Keratinocyte (primary cell): ENCODE measurements at regions not wholly inside any gene's neighbourhood (a gene's known extent, or its start where the extent isn't known, plus 50 kb on each side); places are given as distances from the start of the nearest gene placed in this dataset.

Source experiments
- DNase-seq: peaks from one replicate; pipeline ENCODE4 v3.0.0-alpha.2; 2011; ENCODE audit warnings: low read depth, missing footprints, low spot score
- FAIRE-seq: peaks from 2 replicates; lab custom pipeline; 2011; peaks lifted over from hg19 to GRCh38; lab: Jason Lieb, UNC
- H2AFZ ChIP-seq: 2 replicates; pipeline ENCODE4 v1.6.0; 2012; ENCODE audit warnings: low read length, control low read depth, inconsistent platforms; ENCODE audit not compliant: control insufficient read depth
- H3K27ac ChIP-seq: 2 replicates; pipeline ENCODE4 v1.5.1; 2011; ENCODE audit warnings: low read length; ENCODE audit not compliant: control insufficient read depth, insufficient read depth
- H3K27me3 ChIP-seq: 3 replicates; pipeline ENCODE4 v1.6.0; 2011; ENCODE audit warnings: low read length; ENCODE audit not compliant: control insufficient read depth, insufficient read depth; ENCODE audit errors: extremely low read depth
- H3K36me3 ChIP-seq, 2 experiments: 2 replicates in 1 of 2; 3 replicates in 1 of 2; pipeline ENCODE4 v1.5.1; 2011; ENCODE audit warnings: low read length in 2 of 2, mild to moderate bottlenecking in 1 of 2; ENCODE audit not compliant: control insufficient read depth in 2 of 2, insufficient read depth in 2 of 2; ENCODE audit errors: extremely low read depth in 1 of 2
- H3K4me1 ChIP-seq: 3 replicates; pipeline ENCODE4 v1.5.1; 2011; ENCODE audit warnings: low read length; ENCODE audit not compliant: control insufficient read depth, insufficient read depth; ENCODE audit errors: extremely low read depth
- H3K4me2 ChIP-seq: 3 replicates; pipeline ENCODE4 v1.6.0; 2011; ENCODE audit warnings: low read depth, low read length; ENCODE audit not compliant: control insufficient read depth, insufficient read depth; ENCODE audit errors: extremely low read depth
- H3K4me3 ChIP-seq, 3 experiments: fragments of 200-600 bp in 1 of 3; sonication (generic) in 1 of 3; 2 replicates in 2 of 3; 3 replicates in 1 of 3; pipeline ENCODE4 v1.5.1; 2011 to 2016; ENCODE audit warnings: low read length in 3 of 3, mild to moderate bottlenecking in 3 of 3, control low read depth in 2 of 3, inconsistent platforms in 1 of 3, low read depth in 1 of 3, mixed read lengths in 1 of 3, mixed run types in 1 of 3, moderate library complexity in 1 of 3; ENCODE audit not compliant: control insufficient read depth in 2 of 3, insufficient read depth in 2 of 3; ENCODE audit errors: extremely low read depth in 1 of 3
- H3K79me2 ChIP-seq: 2 replicates; pipeline ENCODE4 v1.6.0; 2012; ENCODE audit warnings: low read length; ENCODE audit not compliant: control insufficient read depth, insufficient read depth
- H3K9ac ChIP-seq: 3 replicates; pipeline ENCODE4 v1.6.0; 2011; ENCODE audit warnings: low read length; ENCODE audit not compliant: control insufficient read depth, insufficient read depth; ENCODE audit errors: extremely low read depth
- H3K9me1 ChIP-seq: 3 replicates; pipeline ENCODE4 v1.6.0; 2011; ENCODE audit warnings: low read length; ENCODE audit not compliant: control insufficient read depth, insufficient read depth; ENCODE audit errors: extremely low read depth
- H3K9me3 ChIP-seq: 2 replicates; pipeline ENCODE4 v1.5.1; 2012; ENCODE audit warnings: low read depth, low read length; ENCODE audit not compliant: control insufficient read depth
- H4K20me1 ChIP-seq: 3 replicates; pipeline ENCODE4 v1.6.0; 2011; ENCODE audit warnings: low read length; ENCODE audit not compliant: control insufficient read depth, insufficient read depth; ENCODE audit errors: extremely low read depth
- CTCF ChIP-seq, 3 experiments: IDR thresholded peaks in 1 of 3; conservative IDR thresholded peaks in 1 of 3; optimal IDR thresholded peaks in 1 of 3; 2 replicates in 2 of 3; 3 replicates in 1 of 3; pipeline versions ENCODE3 to v1.5.1; 2011; ENCODE audit warnings: low read length in 3 of 3, mild to moderate bottlenecking in 3 of 3, moderate library complexity in 2 of 3, control low read depth in 1 of 3, inconsistent platforms in 1 of 3; ENCODE audit not compliant: insufficient read depth in 2 of 3; ENCODE audit errors: extremely low read depth in 1 of 3
- EZH2 ChIP-seq: IDR thresholded peaks from one replicate; pipeline ENCODE4 v1.6.1; 2012; ENCODE audit warnings: inconsistent platforms, mild to moderate bottlenecking, low read length, moderate library complexity
- dilution Hi-C: fragments of 300-500 bp; cut with MboI; formaldehyde crosslinking; loops from one replicate; pipeline ENCODE4 v1.7.0; 2020; ENCODE audit warnings: low sequenced_read_pairs; ENCODE audit not compliant: extremely low pct_ligation_motif_present

GRCh38 chr14:84804895-84805294 is 725.0 kb upstream of the FLRT2 start:
- Histone ChIP-seq H3K4me3 (no peak overlapping the region), H3K36me3 (no peaks in the 10 kb centered on the region), H3K27ac (no peak overlapping the region), H3K27me3 (no peaks in the 10 kb centered on the region), H4K20me1 (no peaks in the 10 kb centered on the region), H3K9me1 (no peaks in the 10 kb centered on the region), H2AFZ (no peak overlapping the region), H3K4me1 (peaks cover 13% of the 10 kb centered on the region), H3K9ac (no peak overlapping the region), H3K9me3 (no peaks in the 10 kb centered on the region), H3K4me2 (no peak overlapping the region), H3K79me2 (no peaks in the 10 kb centered on the region)
- dilution Hi-C loops: no loop called here
- FAIRE-seq: no peak
- DNase-seq: no peak
- TF ChIP-seq CTCF (optimal IDR thresholded peaks at IDR 0.05 in 1 of 3, IDR thresholded peaks at IDR 0.05 in 1 of 3, conservative IDR thresholded peaks at IDR 0.05 in 1 of 3; ENCODE audit: extremely low read depth in 1 of 3, insufficient read depth in 2 of 3, low read length in 3 of 3): no peak
- TF ChIP-seq EZH2: no peak

DNA sequence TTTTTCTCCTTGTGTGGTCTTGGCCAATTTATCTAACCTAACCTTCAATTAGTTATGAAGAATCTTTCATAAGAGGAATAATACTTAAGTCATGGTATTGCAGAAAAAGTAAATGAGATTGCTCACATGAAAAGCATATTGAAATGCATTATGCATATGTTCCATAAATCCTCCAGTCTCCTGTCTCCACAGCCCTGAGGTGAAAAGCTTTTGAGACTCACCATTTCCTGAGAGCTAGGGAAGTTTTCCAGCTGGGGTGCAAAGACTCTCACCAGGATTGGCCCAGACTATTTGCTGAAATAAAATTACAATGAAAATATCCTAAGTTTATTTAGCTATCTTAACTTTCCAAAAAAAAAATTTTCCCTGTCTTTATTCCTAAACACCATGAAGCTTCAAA is 723.8 kb upstream of the FLRT2 start:
- Histone ChIP-seq H3K4me3 (no peak overlapping the region), H3K4me2 (peak overlapping the region; percentile 1)

More for the DNA sequence above, 723.8 kb upstream of the FLRT2 start:
- Histone ChIP-seq H3K9me1 (no peaks in the 10 kb centered on the region), H3K9ac (no peak overlapping the region), H3K79me2 (no peaks in the 10 kb centered on the region), H2AFZ (no peak overlapping the region), H3K4me1 (peaks cover 13% of the 10 kb centered on the region), H3K9me3 (no peaks in the 10 kb centered on the region), H3K36me3 (no peaks in the 10 kb centered on the region), H3K27ac (peak overlapping the region; percentile 42), H3K27me3 (no peaks in the 10 kb centered on the region), H4K20me1 (no peaks in the 10 kb centered on the region)
- TF ChIP-seq CTCF (optimal IDR thresholded peaks at IDR 0.05 in 1 of 3, IDR thresholded peaks at IDR 0.05 in 1 of 3, conservative IDR thresholded peaks at IDR 0.05 in 1 of 3; ENCODE audit: extremely low read depth in 1 of 3, insufficient read depth in 2 of 3, low read length in 3 of 3) (no peak), EZH2 (no peak)
- FAIRE-seq: no peak
- dilution Hi-C loops: no loop called here
- no peak for DNase-seq
